ENCODE measurements at regions not wholly inside any gene's neighbourhood (a gene's known extent, or its start where the extent isn't known, plus 50 kb on each side); places are given as distances from the start of the nearest gene placed in this dataset.

- DNase-seq (ENCODE audit: low read depth): no peak
These were observed 197.3 kb downstream of the PTEN start for GRCh38 chr10:88060762-88061161.

GRCh38 chr10:88062385-88062784 lies 199.0 kb downstream of the PTEN start:
- DNase-seq (ENCODE audit: low read depth): no peak

GRCh38 chr10:88062798-88063472 lies 199.5 kb downstream of the PTEN start:
- no peak for DNase-seq (ENCODE audit: low read depth)

GRCh38 chr10:88063861-88064557 lies 200.6 kb downstream of the PTEN start:
- no peak for DNase-seq (ENCODE audit: low read depth)

GRCh38 chr10:88064608-88065382 lies 201.4 kb downstream of the PTEN start:
- no peak for DNase-seq (ENCODE audit: low read depth)

- no peak for DNase-seq (ENCODE audit: low read depth)
These were observed 202.1 kb downstream of the PTEN start for GRCh38 chr10:88065383-88066049.

- DNase-seq (ENCODE audit: low read depth): no peak
These were observed 202.9 kb downstream of the PTEN start for GRCh38 chr10:88066319-88066718.

- DNase-seq (ENCODE audit: low read depth): no peak
These were observed 203.5 kb downstream of the PTEN start for GRCh38 chr10:88066876-88067275.

- no peak for DNase-seq (ENCODE audit: low read depth)
These were observed 204.3 kb downstream of the PTEN start for GRCh38 chr10:88067737-88068136.

- no peak for DNase-seq (ENCODE audit: low read depth)
These were observed 205.9 kb downstream of the PTEN start for GRCh38 chr10:88069338-88069737.

- no peak for DNase-seq (ENCODE audit: low read depth)
These were observed 206.9 kb downstream of the PTEN start for GRCh38 chr10:88070080-88070880.

GRCh38 chr10:88071879-88072278 lies 208.5 kb downstream of the PTEN start:
- DNase-seq (ENCODE audit: low read depth): no peak

- DNase-seq (ENCODE audit: low read depth): no peak
These were observed 210.3 kb downstream of the PTEN start for GRCh38 chr10:88073682-88074081.

GRCh38 chr10:88074971-88075370 lies 211.5 kb downstream of the PTEN start:
- DNase-seq (ENCODE audit: low read depth): no peak

- no peak for DNase-seq (ENCODE audit: low read depth)
These were observed 212.8 kb downstream of the PTEN start for GRCh38 chr10:88076027-88076880.

GRCh38 chr10:88077977-88078376 lies 214.6 kb downstream of the PTEN start:
- DNase-seq (ENCODE audit: low read depth): no peak

- no peak for DNase-seq (ENCODE audit: low read depth)
These were observed 216.8 kb downstream of the PTEN start for GRCh38 chr10:88080213-88080612.

- DNase-seq (ENCODE audit: low read depth): no peak
These were observed 218.1 kb downstream of the PTEN start for GRCh38 chr10:88081457-88082054.

- no peak for DNase-seq (ENCODE audit: low read depth)
These were observed 219.0 kb downstream of the PTEN start for GRCh38 chr10:88082391-88082790.

Measured in stimulated activated CD8-positive, alpha-beta memory T cell treated with anti-CD3 and anti-CD28 coated beads, Interleukin-12 subunit alpha, Interleukin-12 subunit beta, amount 100 ng/mL, for 4 hours (primary cell).